Left renal pelvis (tissue), 4 donors: ENCODE measurements at regions not wholly inside any gene's neighbourhood (a gene's known extent, or its start where the extent isn't known, plus 50 kb on each side); places are given as distances from the start of the nearest gene placed in this dataset.
A peak's percentile ranks its signal among the peaks of the same experiment; 100 is the strongest.

ENCODE experiments used
- DNase-seq, 4 donors: peaks; one replicate each; pipeline ENCODE4 v3.0.0-alpha.2; 2013; ENCODE audit warnings: low read depth in 4 of 4, low spot score in 3 of 4

DNA sequence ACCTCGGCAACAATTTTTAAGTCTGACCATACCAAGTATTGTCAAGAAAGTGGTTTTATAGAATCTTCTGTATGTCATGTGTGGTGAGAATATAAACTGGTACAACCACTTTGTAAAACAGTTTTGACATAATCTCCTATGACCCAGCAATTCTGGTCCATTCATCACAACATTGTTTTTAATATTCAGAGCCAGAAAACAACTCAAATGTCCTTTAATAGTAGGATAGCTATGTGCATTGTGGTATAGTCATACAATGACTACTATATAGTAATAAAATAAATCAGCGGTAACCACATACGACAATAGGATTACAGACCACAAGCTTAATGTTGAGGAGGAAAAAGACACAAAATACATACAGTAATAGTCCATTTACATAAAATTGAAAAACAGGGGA, 175.2 kb upstream of the SPATS2L start:
- no peak for DNase-seq

- DNase-seq = no peak
Observed at GRCh38 chr2:200135082-200135481, 171.4 kb upstream of the SPATS2L start.

DNA sequence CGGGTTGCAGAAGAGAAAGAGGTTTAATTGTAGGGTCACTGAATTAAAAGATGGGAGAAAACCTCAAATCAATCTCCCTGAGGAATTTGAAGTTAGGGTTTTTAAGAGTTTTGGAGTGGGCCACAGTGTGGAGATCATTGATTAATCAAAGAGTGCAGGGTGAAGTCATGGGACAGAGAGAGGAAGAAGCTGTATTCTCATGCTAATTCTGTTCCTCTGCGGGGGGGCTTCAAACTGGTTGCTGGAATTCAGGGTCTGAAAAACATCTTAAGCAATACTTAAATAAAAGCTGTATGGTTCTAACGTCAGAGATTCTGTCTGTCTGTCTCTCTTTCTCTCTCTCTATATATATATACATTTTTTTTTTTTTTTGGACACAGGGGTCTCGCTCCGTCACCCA, 169.8 kb upstream of the SPATS2L start:
- DNase-seq = no peak

- DNase-seq = no peak
Observed at GRCh38 chr2:200137271-200137670, 169.2 kb upstream of the SPATS2L start.

DNA sequence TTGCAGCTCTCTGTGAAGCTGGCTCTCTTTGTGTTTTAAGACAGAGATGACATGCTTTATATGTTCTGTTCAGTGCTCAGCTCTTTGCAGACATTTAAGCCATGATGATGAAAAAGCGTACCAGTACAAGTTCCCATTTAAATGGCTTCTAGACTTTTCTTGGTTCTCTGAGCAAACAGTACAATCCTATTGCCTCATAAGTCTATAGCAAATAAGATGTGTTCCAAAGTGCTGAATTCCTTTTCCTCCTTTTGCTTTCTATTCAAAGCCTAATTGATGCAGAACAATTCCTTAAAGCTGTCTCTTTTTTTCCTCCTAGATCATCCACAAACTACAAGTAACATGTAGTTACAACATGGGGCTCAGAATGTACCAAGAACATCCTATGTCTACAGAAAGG, 168.8 kb upstream of the SPATS2L start:
- no peak for DNase-seq

DNA sequence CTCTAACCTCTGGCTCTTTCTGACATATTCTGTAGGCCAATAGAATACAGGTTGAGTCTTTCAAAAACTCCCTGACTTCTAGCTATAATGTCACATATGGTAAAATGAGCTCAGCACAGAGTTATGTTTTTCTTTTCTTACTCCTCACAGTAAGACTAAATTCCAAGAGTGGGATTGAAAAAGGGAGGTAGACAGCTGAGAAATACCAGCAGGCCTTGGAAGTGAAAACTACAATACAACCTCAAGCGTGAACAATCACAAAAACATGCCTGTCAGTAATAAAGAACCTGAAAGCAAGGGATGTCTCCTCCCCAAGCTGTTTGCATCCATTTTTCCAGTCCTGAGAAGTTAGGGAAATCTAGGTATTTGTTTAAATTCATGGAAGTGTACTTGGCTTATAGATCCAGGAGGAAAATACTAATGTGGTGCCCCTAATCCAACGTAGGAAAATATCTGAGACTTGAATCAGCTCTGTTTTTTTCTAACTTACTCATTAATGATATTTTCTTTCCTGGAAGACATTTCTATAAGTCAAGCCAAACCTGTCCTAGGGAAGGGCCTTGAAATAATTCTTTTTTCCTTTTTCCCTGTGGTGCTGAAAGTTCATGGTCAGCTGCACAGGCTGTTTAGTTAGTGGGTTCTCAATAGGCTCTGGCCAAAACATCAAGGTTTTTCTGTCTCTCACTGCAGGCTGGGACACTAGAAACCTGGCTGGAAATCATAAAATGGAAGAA, 167.9 kb upstream of the SPATS2L start:
- peak in 1 of 4 donors; percentile 26 for DNase-seq

GRCh38 chr2:200144571-200144970, 161.9 kb upstream of the SPATS2L start:
- DNase-seq = no peak

DNA sequence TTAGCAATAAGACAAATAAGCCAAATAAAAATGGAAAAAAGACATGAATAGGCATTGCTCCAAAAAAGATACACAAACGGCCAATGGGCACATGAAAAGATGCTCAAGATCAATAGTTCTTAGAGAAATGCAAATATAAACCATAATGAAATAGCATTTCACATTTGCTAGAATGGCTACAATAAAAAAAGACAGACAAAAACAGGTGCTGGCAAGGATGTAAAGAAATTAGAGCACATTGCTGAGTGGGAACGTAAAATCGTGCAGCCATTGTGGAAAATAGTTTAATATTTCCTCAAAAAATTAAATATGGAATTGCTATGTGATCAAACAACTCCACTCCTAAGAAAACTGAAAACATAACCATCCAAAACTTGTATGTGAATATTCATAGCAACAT, 160.0 kb upstream of the SPATS2L start:
- no peak for DNase-seq

GRCh38 chr2:200147371-200147770, 159.1 kb upstream of the SPATS2L start:
- DNase-seq = no peak

DNA sequence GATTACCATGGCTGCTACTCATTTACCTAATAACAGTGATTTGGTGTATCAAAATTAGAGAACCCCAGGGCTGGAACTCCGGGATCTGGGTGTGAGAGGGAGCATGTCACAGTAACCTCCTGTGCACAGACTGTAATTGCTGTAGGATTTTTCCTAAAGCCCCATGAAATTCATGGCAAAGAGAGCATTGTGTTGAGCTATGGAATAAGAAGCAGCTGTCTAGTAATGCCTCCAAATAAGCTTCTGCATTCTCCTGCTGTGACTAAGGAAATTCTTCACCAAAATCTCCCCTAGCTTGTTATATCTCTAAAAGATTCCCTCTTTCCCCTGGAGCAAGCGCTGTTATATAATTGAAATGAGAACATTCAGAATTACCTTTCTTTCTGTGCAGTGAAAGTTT, 158.1 kb upstream of the SPATS2L start:
- no peak for DNase-seq

GRCh38 chr2:200150411-200151086, 155.9 kb upstream of the SPATS2L start:
- DNase-seq = no peak

DNA sequence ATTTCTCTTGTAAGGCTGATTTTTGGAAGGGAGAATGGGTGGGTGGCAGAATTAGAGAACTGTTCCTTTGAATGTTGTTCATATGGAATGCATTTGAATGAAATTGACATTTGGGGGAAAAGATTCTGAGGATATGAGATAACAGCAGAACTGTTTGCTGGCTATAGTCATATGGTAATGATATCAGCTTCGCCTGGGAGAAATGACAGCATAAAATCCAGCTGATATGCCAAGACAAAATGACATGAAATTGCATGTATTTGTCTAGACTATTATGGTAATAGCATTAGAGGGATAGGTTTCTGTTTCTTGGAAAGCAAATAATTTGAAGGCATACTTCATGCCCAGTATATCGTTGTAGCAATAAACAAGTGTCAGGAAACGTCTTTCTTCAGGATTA, 150.8 kb upstream of the SPATS2L start:
- no peak for DNase-seq

GRCh38 chr2:200156166-200156835, 150.2 kb upstream of the SPATS2L start:
- DNase-seq = no peak

DNA sequence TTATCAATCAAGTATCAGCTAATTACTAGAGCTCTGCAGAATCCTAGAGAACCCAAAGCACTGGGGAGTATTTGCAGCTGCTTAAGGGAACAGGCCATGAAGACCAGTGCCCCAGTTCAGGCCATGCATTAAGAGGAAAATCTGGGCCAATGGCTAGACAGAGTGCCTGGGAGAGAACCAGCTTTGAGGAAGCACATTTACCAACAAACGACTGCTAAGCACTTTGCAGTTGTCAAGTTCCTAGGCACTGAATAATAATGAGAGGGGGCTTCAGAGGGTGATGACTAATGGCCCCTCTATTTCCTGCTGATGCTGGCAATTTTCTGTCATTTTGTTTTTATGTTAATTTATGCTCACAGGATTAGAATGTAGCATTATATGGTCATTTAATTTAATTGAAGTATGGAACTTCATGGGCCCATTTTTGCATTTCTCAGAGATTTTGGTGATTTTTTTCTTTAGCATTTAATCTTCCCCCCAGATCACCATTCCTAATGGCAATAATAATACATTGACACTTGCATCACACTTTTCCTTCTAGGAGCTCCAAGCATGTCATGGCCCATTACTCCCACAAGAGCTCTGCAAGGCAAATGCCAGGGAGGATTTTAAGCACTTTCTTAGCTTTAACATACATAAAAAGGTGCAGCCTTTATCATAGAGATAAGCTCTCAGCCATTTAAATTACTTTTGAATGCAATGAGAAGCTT, 147.7 kb upstream of the SPATS2L start:
- no peak for DNase-seq

- no peak for DNase-seq
Observed at GRCh38 chr2:200159357-200159707, 147.2 kb upstream of the SPATS2L start.

GRCh38 chr2:200159829-200160781, 146.4 kb upstream of the SPATS2L start:
- no peak for DNase-seq

DNA sequence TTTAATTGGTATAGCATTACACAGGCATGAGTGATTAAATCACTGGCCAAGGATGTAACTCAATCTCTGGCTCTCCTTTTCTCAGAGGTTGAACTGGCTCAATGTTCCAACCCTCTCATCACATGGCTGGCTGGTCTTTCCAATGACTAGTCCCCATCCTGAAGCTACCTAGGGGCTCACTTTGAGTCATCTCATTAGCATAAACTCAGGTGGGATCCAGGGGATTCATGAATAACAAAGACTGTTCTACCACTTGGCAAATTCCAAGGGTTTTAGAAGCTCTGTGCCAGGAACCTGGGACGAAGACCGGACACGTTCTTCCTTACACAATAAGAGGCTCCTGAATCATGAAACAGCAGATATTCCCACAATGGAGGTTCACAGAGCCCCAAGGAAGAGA, 145.0 kb upstream of the SPATS2L start:
- no peak for DNase-seq

DNA sequence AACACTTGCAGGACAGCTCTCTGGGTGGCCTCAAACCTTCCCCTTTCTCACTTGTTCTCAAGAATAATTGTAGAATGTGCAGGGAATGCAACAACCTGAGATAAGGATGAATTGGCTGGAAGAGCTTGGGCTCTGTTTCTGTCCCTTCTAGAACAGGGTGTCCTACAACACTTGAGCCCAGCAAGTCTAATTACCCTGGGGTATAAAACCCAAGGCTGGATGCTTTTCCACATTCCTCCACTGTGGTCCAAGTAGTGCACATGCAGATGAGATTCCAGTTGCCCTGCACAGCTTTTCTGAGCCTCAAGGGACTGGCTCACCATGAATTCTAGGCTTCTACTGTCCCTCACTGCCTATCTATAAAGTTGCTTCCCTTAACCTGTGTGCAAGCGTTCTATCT, 140.8 kb upstream of the SPATS2L start:
- DNase-seq = no peak

DNA sequence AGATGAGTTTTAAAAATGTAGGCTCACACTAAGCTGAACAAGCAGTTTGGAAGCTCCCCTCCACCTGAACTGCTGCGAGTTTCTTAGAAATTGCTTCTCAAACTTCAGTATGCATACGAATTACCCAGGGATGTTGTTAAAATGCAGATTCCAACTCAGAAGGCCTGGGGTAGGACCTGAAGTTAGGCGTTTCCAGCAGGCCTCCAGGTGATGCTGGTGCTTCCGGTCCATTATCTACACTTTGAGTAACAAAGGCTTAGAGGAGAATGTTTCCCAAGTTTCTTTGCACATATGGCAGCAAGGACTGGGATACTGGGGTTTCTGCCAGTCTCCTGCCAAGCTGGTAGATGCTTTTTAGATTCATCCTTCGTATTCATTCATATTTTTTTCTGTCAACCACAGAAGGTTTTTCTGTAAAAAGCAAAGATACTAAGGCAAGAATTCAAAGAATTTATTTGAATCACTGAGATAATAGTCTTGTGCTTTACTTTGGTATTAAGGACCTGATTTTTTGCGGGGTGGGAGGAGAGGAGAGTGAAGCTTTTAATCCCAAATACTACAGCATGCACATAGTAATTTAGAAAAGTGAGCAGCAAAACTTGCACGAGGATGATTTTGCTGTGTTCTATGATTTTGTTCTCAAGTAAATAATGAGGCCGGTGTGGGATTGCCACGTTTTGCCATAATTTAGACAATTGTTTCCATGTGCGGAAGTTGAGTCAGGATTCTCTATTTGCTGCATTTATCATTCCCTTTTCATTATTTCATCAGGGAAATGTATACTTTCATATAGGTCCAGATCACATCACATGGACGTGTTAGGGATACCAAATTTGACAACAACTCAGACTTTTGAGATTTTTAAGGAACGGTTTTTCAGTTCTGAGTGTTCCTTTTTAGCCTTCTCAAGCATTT, 137.6 kb upstream of the SPATS2L start:
- DNase-seq = no peak
